HG03378 (cell line): ENCODE measurements at regions not wholly inside any gene's neighbourhood (a gene's known extent, or its start where the extent isn't known, plus 50 kb on each side); places are given as distances from the start of the nearest gene placed in this dataset.
"Not testable (repeated sequence)": the region's sequence is repeated elsewhere in the genome, so short reads cannot be mapped to it uniquely, and the experiment has no call there.

ENCODE experiments used
- ATAC-seq: cut with Tn5 transposase; IDR thresholded peaks from one replicate; pipeline ENCODE4 v1.9.1; 2021; ENCODE audit warnings: mild to moderate bottlenecking, moderate library complexity; ENCODE audit not compliant: unreplicated experiment

DNA sequence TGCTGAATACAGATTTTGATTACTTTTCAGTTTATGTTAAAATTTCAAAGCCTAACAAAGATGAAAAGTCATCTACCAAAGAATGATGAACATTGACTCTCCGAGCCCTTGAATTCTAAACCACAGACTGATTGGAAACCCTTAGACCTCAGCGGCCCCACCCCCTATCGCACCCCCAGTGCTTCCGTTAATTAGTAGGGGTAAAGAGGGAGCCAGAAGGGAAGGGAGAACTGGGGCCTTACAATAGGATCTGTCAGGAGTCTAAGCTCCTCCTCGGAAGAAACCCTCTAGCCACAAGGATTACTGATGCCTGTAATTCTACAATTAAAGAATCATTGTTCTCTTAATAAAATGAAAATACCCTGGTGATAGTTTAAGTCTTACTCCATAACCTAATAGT is 79.7 kb upstream of the JARID2 start:
- no peak for ATAC-seq

DNA sequence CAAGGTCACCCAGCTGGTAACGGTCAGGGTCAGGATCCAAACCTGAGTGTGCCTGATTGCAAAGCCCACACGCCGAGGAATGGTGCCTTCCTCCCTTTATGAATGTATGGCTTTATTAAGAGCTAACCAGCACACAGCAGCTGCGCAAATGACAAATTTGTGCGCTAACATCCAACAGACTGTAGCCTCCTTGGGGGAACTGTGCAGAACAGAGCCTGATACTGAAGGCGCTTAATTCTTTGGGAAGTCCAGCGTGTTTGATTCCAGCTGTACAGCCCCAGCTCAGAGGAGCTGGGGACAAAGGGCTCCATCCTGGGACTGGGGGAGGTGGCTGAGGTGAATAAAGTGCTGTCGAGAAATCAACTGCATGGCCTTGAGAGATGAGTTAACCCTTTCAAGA is 75.7 kb upstream of the JARID2 start:
- no peak for ATAC-seq

DNA sequence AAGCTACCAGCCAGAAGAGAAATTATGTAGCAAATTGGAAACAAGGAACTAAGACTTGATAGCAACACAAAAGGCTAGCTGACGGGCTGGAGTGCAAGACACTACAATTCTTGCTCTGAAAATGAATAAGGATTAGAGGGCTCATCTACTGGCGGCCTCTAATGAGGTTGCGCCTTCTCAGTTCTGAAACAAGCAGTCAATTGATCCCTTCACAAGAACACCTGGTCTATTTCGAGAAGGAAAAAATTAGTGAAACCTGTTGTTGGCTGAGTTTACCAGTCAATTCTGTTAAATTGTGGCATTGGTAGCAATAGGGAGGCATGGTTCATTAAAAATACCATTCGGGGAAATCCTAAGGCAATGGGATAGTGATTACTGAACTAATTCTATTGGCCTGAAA is 74.8 kb upstream of the JARID2 start:
- ATAC-seq = no peak

DNA sequence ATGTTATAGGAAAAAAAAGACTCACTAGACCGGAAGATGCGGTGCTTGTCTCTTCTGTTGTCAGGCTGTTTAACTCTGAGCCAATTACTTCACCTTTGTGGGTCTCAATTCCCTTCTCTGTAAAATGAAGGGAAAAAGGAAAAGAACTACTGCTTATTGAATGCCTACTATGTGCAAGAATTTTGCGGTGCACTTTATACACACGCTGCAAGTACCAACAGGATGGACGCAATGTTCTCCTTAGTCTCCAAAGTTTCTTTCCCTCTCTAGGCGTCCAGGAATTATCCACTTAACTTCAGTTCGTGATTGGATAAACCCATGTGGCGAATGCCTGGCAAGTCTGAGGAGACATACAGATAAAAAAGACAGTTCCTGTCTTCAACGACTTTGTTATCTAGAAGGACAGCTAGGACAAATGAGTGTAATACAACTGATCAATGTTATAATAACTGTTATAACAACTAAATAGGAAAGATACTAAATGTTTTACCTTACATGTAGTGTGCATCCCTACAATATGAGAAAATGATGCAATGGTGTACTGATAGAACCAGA is 69.0 kb upstream of the JARID2 start:
- ATAC-seq = no peak

DNA sequence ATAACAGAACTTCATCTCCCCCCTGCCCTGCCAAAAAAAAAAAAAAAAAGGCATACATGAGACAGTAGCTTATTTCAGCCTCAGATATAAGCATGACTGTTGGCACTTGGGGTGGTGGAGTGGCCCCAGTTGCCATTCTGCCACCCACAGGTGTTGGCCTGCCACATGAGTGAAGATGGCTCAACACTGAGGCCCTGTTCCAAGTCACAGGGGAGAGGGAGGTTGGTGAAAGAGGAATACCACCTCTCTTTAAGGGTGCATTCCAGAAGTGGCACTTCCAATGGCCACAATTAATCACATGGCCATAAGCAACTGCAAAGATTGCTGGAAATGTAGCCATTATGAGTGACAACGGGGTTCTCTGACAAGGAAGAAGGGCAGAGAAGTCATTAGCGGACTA is 61.9 kb upstream of the JARID2 start:
- no peak for ATAC-seq

DNA sequence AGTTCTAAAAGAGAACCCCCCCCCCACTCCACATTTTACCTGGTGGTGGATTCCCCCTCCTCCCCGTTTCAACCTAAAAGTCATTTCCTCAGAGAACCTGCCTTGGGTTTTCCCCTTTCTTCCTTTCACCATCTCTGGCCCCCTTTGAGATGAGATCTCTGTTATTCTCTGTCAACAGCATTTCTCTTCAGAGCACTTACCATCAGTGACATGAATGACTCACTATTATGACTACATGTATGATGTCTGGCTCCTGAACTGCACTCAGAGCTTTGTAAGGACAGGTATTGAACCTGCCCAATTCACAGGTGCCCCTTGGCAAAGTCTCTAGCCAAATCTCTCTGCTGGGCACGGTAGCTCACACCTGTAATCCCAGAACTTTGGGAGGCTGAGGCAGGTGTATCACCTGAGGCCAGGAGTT is 61.4 kb upstream of the JARID2 start:
- no peak for ATAC-seq

DNA sequence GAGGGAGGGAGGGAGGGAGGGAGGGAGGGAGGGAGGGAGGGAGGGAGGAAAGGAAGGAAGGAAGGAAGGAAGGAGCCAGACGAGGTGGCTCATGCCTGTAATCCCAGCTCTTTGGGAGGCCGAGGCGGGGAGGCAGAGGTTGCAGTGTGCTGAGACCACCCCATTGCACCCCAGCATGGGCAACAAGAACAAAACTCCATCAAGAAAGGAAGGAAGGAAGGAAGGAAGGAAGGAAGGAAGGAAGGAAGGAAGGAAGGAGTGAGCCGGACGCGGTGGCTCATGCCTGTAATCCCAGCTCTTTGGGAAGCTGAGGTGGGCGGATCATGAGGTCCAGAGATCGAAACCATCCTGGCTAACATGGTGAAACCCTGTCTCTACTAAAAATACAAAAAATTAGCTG is 60.8 kb upstream of the JARID2 start:
- ATAC-seq = not testable (repeated sequence)

DNA sequence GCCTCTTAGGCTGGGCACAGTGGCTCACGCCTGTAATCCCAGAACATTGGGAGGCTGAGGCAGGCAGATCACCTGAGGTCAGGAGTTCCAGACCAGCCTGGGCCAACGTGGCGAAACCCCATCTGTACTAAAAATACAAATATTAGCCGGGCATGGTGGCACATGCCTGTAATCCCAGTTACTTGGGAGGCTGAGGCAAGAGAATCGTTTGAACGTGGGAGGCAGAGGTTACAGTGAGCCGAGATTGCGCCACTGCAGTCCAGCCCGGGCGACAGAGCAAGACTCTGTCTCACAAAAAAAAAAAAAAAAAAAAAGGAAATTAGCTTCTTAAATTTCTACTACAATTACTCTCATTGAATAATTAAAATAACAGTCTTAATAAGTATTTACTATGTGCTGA is 52.4 kb upstream of the JARID2 start:
- ATAC-seq = not testable (repeated sequence)

DNA sequence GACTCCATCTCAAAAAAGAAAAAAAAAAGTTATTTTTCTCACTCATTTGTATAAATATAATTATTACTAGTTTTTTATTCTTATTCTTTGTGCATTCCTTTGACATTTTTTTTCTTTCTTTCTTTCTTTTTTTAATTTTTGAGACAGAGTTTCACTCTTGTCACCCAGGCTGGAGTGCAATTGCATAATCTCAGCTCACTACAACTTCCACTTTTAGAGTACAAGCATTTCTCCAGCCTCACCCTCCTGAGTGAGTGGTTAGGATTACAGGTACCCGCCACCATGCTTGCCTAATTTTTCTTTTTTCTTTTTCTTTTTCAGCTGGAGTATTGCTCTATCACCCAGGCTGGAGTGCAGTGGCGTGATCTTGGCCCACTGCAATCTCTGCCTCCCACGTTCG is 51.4 kb upstream of the JARID2 start:
- ATAC-seq = no peak
